ENCODE measurements at regions not wholly inside any gene's neighbourhood (a gene's known extent, or its start where the extent isn't known, plus 50 kb on each side); places are given as distances from the start of the nearest gene placed in this dataset.

- no peak for DNase-seq (ENCODE audit: low read depth)
- TF ChIP-seq CTCF (IDR thresholded peaks at IDR 0.05; ENCODE audit: insufficient read depth, low read length): no peak
- H3K4me3 ChIP-seq (ENCODE audit: low read depth, low read length): no peak overlapping the region
These were observed 117.0 kb upstream of the RPH3A start for GRCh38 chr12:112674539-112674938.

- no peak overlapping the region for H3K4me3 ChIP-seq (ENCODE audit: low read depth, low read length)
- DNase-seq (ENCODE audit: low read depth): no peak
- TF ChIP-seq CTCF (IDR thresholded peaks at IDR 0.05; ENCODE audit: insufficient read depth, low read length): no peak
These were observed 115.0 kb upstream of the RPH3A start for GRCh38 chr12:112676507-112676906.

- DNase-seq (ENCODE audit: low read depth): no peak
- no peak overlapping the region for H3K4me3 ChIP-seq (ENCODE audit: low read depth, low read length)
- no peak for TF ChIP-seq CTCF (IDR thresholded peaks at IDR 0.05; ENCODE audit: insufficient read depth, low read length)
These were observed 114.3 kb upstream of the RPH3A start for GRCh38 chr12:112677050-112677765.

- no peak overlapping the region for H3K4me3 ChIP-seq (ENCODE audit: low read depth, low read length)
- no peak for DNase-seq (ENCODE audit: low read depth)
- TF ChIP-seq CTCF (IDR thresholded peaks at IDR 0.05; ENCODE audit: insufficient read depth, low read length): no peak
These were observed 110.6 kb upstream of the RPH3A start for GRCh38 chr12:112680993-112681392.

- H3K4me3 ChIP-seq (ENCODE audit: low read depth, low read length): no peak overlapping the region
- no peak for DNase-seq (ENCODE audit: low read depth)
- no peak for TF ChIP-seq CTCF (IDR thresholded peaks at IDR 0.05; ENCODE audit: insufficient read depth, low read length)
These were observed 109.0 kb upstream of the RPH3A start for GRCh38 chr12:112682586-112682985.

- no peak for DNase-seq (ENCODE audit: low read depth)
- H3K4me3 ChIP-seq (ENCODE audit: low read depth, low read length): no peak overlapping the region
- TF ChIP-seq CTCF (IDR thresholded peaks at IDR 0.05; ENCODE audit: insufficient read depth, low read length): no peak
These were observed 106.8 kb upstream of the RPH3A start for GRCh38 chr12:112684742-112685141.

GRCh38 chr12:112685321-112685720 is 106.2 kb upstream of the RPH3A start:
- DNase-seq (ENCODE audit: low read depth): no peak
- TF ChIP-seq CTCF (IDR thresholded peaks at IDR 0.05; ENCODE audit: insufficient read depth, low read length): no peak
- no peak overlapping the region for H3K4me3 ChIP-seq (ENCODE audit: low read depth, low read length)
